ENCODE measurements at regions not wholly inside any gene's neighbourhood (a gene's known extent, or its start where the extent isn't known, plus 50 kb on each side); places are given as distances from the start of the nearest gene placed in this dataset.

GRCh38 chr15:81740416-81740815 lies 305.4 kb downstream of the MEX3B start:
- no peak overlapping the region for H2AFZ ChIP-seq (ENCODE audit: low read depth)
- no peak for TF ChIP-seq IRF3 (IDR thresholded peaks at IDR 0.05; ENCODE audit: low read depth, low read length)
- no peak for TF ChIP-seq RXRA (IDR thresholded peaks at IDR 0.05; ENCODE audit: borderline replicate concordance, low read depth)
- no peak for TF ChIP-seq POLR2AphosphoS5 (IDR thresholded peaks at IDR 0.05; ENCODE audit: low read depth, low read length)
- no peak for TF ChIP-seq SMC3 (IDR thresholded peaks at IDR 0.05; ENCODE audit: low read depth, low read length)
- no peak for TF ChIP-seq PBX3 (IDR thresholded peaks at IDR 0.05)
- TF ChIP-seq ZBTB33 (IDR thresholded peaks at IDR 0.05; ENCODE audit: borderline replicate concordance, low read depth): no peak
- TF ChIP-seq RAD21 (IDR thresholded peaks at IDR 0.05; ENCODE audit: low read length): no peak
- no peak for TF ChIP-seq NFIC (IDR thresholded peaks at IDR 0.05; ENCODE audit: borderline replicate concordance)
- no peak for TF ChIP-seq MXI1 (IDR thresholded peaks at IDR 0.05; ENCODE audit: low read depth, low read length)
- TF ChIP-seq GATA2 (CRISPR knock-in tag; IDR thresholded peaks at IDR 0.05): no peak
- TF ChIP-seq CHD2 (IDR thresholded peaks at IDR 0.05; ENCODE audit: low read length, partially characterized antibody): no peak
- ChIA-PET CTCF (no interaction called here), POLR2A (no interaction called here)
- H3K9me2 ChIP-seq: no peaks in the 10 kb centered on the region
- no peaks in the 10 kb centered on the region for H3K27me3 ChIP-seq (ENCODE audit: insufficient read depth)
- DNase-seq: no peak
- no peaks in the 10 kb centered on the region for H3K36me3 ChIP-seq (replicated peaks in 1 of 2; ENCODE audit: control insufficient read depth in 1 of 2, insufficient read depth in 2 of 2, low read length in 1 of 2)
- H3K9ac ChIP-seq: no peak overlapping the region
- no peaks in the 10 kb centered on the region for H3F3A ChIP-seq (replicated peaks; ENCODE audit: insufficient read depth)
- H3K79me2 ChIP-seq (ENCODE audit: insufficient read depth): no peaks in the 10 kb centered on the region
- H3K9me3 ChIP-seq: no peaks in the 10 kb centered on the region
- no peaks in the 10 kb centered on the region for H4K20me1 ChIP-seq (ENCODE audit: insufficient read depth)
- no peak overlapping the region for H3K27ac ChIP-seq (ENCODE audit: low read depth in 2 of 2, low read length in 1 of 2)
- H3K4me1 ChIP-seq (ENCODE audit: control insufficient read depth in 1 of 2, insufficient read depth in 2 of 2, low read depth in 1 of 2, low read length in 1 of 2): no peaks in the 10 kb centered on the region
- no peak overlapping the region for H3K4me2 ChIP-seq
- H3K4me3 ChIP-seq (ENCODE audit: low read depth in 2 of 2, low read length in 1 of 2): no peak overlapping the region

- H3K79me2 ChIP-seq (ENCODE audit: insufficient read depth): no peaks in the 10 kb centered on the region
- TF ChIP-seq JUND (IDR thresholded peaks at IDR 0.05) (no peak), SIN3A (IDR thresholded peaks at IDR 0.05; ENCODE audit: borderline replicate concordance, low read depth, low read length) (no peak), RXRA (IDR thresholded peaks at IDR 0.05; ENCODE audit: borderline replicate concordance, low read depth) (no peak), CHD2 (IDR thresholded peaks at IDR 0.05; ENCODE audit: low read length, partially characterized antibody) (no peak), GATA2 (CRISPR knock-in tag; IDR thresholded peaks at IDR 0.05) (no peak), POLR2AphosphoS5 (IDR thresholded peaks at IDR 0.05; ENCODE audit: low read depth, low read length) (no peak), TAF1 (IDR thresholded peaks at IDR 0.05; ENCODE audit: borderline replicate concordance, low read depth, low read length) (no peak)
- no peaks in the 10 kb centered on the region for H3K4me1 ChIP-seq (ENCODE audit: control insufficient read depth in 1 of 2, insufficient read depth in 2 of 2, low read depth in 1 of 2, low read length in 1 of 2)
- no peak for DNase-seq
- H3F3A ChIP-seq (replicated peaks; ENCODE audit: insufficient read depth): no peaks in the 10 kb centered on the region
- CTCF ChIA-PET: no interaction called here
- no peaks in the 10 kb centered on the region for H3K36me3 ChIP-seq (replicated peaks in 1 of 2; ENCODE audit: control insufficient read depth in 1 of 2, insufficient read depth in 2 of 2, low read length in 1 of 2)
- POLR2A ChIA-PET: no interaction called here
- no peak overlapping the region for H3K9ac ChIP-seq
- 0 out of 2 replicates have a peak, but pooled peaks cover 4% of the 10 kb centered on the region for H3K9me3 ChIP-seq
- H2AFZ ChIP-seq (ENCODE audit: low read depth): no peak overlapping the region
- no peak overlapping the region for H3K27ac ChIP-seq (ENCODE audit: low read depth in 2 of 2, low read length in 1 of 2)
- H3K9me2 ChIP-seq: no peaks in the 10 kb centered on the region
- H4K20me1 ChIP-seq (ENCODE audit: insufficient read depth): no peaks in the 10 kb centered on the region
- no peak overlapping the region for H3K4me2 ChIP-seq
- no peaks in the 10 kb centered on the region for H3K27me3 ChIP-seq (ENCODE audit: insufficient read depth)
- 50% methylated on average over 3 of the region's 3 CpGs for WGBS (ENCODE audit: low lambda C conversion rate)
- H3K4me3 ChIP-seq (ENCODE audit: low read depth in 2 of 2, low read length in 1 of 2): no peak overlapping the region
Observed at GRCh38 chr15:81729340-81729739, 316.5 kb downstream of the MEX3B start.
